ENCODE measurements at regions not wholly inside any gene's neighbourhood (a gene's known extent, or its start where the extent isn't known, plus 50 kb on each side); places are given as distances from the start of the nearest gene placed in this dataset.
"Not testable (repeated sequence)": the region's sequence is repeated elsewhere in the genome, so short reads cannot be mapped to it uniquely, and the experiment has no call there.

DNA sequence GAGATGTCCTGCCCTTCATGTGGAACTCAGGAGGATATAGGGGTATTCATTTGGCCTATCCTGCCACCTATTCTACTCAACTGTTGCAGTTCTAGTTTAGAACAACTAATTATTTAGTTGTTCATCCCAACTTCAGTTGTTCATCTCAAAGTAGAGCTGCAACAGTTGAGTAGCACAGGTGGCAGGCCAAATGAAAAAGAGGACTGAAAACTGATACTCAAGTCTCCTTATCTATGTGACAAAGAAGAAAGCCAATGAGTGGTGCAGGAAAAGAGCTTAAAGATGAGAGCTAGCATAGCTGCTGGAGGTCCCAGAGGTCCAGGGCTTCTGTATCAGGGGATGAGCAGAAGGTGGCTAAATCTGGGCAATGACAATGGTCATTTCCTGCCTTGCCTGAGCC, 148.9 kb upstream of the KITLG start:
- DNase-seq: no peak

DNA sequence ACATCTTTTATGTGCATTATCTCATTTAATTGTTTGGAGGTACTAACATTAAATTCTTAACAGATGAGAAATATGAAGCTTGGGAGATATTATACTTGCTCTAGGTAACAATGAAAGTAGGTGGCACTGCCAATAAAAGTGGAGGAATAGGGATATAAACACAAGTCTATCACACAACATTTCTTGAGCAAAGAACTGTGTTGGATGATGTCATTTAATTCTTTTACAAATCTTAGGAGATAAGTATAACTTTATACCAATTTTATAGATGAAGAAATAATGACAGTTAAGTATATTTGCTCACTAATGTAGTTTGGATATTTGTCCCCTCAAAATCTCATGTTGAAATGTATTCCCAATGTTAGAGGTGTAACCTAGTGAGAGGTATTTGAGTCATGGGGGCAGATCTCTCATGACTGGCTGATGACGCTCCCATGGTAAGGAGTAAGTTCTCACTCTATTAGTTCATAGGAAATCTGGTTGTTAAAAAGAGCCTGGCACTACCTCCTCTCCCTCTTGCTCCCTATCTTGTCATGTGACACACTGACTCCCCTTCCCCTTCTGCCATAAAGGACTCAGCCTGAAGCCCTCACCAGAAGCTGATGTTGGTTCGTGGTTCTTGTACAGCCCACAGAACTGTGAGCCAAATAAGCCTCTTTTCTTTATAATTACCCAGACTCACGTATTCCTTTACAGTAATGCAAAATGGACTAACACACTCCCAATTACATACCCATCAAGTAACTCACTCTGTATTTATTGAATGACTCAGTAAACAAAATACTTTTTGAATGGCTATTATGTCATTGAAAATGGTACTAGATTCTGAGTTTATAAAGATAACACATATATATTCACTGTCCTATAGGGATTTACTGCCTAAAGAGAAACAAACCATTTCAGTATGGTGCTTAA, 146.8 kb upstream of the KITLG start:
- DNase-seq: no peak

GRCh38 chr12:88725592-88726143, 145.4 kb upstream of the KITLG start:
- no peak for DNase-seq

GRCh38 chr12:88723219-88723618, 142.9 kb upstream of the KITLG start:
- DNase-seq: no peak

- DNase-seq: no peak
These were observed 140.7 kb upstream of the KITLG start for GRCh38 chr12:88720785-88721650.

GRCh38 chr12:88720231-88720630, 140.0 kb upstream of the KITLG start:
- DNase-seq: no peak

- DNase-seq: no peak
These were observed 136.9 kb upstream of the KITLG start for GRCh38 chr12:88717188-88717587.

DNA sequence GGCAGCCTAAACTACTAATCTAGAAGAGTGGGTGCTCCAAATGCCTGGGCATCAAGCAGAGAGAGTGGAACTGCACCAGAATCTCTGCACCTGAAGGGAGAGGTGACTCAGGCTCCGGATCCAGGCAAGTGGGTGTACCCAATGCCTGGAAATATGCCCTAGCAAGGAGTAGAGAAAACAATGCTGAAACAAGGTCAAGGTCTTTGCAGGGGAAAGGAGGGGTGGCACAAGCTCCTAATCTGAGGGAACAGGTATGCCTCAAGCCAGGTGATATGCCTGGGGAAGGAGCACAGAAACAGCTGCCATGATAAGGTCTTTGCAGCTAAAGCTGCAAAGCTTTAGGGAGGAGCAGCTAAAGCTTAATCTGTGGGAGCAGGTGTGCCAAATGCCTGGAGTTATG, 136.0 kb upstream of the KITLG start:
- no peak for DNase-seq

DNA sequence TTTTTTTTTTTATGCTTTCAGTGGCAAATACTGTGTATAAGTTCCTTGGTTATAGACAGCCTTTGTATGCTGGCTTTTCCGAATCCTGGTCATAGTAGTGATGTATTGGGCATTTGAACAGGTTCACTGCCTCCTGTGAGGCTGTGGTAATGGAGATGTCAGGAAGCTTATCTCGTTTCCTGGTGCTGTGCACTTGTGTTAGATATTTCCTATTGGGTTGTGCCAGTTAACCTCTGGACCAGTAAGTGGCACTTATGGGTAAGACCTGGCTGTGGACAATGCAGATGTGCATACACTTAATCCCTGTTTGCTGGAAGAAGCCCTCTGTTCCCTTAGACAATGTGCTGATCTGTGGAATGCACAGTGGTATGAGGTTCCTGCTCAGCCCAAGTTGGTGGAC, 135.4 kb upstream of the KITLG start:
- no peak for DNase-seq

DNA sequence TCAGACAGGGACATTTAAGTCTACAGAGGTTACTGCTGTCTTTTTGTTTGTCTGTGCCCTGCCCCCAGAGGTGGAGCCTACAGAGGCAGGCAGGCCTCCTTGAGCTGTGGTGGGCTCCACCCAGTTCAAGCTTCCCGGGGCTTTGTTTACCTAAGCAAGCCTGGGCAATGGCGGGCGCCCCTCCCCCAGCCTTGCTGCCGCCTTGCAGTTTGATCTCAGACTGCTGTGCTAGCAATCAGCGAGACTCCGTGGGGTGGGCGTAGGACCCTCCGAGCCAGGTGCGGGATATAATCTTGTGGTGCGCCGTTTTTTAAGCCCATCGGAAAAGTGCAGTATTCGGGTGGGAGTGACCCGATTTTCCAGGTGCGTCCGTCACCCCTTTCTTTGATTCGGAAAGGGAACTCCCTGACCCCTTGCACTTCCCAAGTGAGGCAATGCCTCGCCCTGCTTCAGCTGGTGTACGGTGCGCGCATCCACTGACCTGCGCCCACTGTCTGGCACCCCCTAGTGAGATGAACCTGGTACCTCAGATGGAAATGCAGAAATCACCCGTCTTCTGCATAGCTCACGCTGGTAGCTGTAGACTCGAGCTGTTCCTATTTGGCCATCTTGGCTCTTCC, 134.1 kb upstream of the KITLG start:
- not testable (repeated sequence) for DNase-seq

GRCh38 chr12:88707800-88708199, 127.5 kb upstream of the KITLG start:
- DNase-seq: no peak

DNA sequence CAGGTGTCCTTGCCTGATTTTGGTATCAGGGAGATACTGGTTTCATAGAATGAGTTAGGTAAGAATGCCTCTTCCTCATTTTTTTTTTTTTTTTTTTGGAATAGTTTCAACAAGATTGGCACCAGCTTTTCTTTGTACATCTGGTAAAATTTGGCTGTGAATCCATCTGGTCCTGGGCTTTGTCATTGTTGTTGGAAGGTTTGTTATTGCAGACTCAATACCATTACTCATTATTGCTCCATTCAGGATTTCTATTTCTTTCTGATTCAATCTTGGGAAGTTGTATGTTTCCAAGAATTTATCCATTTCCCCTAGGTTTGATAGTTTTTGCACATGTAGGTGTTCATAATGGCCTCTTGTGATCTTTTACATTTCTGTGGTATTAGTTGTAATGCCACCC, 126.0 kb upstream of the KITLG start:
- no peak for DNase-seq

- no peak for DNase-seq
These were observed 123.5 kb upstream of the KITLG start for GRCh38 chr12:88703790-88704189.

DNA sequence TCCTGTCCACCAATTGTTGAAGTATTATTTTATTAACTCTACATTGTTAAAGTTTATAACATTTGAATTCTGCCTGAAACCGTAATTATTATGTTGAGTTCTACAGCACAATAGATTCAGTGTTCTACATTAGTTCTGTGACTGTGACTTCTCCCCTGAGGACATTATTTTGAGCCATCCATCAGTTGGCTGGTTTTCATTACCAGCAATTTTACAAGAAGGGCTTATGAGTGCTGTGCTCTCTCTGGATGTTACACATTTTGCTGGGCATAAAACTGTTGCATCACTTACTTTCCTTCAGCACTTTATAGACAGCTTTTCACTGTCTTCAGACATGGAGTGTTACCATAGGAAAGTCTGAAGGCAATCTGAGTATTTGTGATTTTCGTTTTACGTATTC, 118.2 kb upstream of the KITLG start:
- no peak for DNase-seq

- DNase-seq: no peak
These were observed 113.7 kb upstream of the KITLG start for GRCh38 chr12:88693837-88694445.

DNA sequence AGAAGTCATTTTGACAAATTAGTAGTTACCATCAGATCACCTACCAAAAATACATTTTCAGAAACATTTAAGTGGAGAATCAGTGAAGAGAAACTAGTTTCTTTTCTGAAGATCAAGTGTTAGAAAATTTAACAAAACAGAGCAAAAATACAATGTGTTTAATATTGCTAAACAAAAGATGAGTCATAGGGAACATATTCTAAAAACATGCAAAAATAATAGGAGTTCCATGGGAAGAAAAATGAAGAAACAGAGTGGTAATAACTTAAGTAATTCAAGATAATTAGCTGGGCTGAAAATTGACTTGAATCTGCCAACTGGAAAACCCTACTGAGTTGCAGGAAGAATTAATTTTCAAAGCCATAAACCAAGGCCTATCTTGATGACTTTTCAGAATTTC, 111.5 kb upstream of the KITLG start:
- no peak for DNase-seq

DNA sequence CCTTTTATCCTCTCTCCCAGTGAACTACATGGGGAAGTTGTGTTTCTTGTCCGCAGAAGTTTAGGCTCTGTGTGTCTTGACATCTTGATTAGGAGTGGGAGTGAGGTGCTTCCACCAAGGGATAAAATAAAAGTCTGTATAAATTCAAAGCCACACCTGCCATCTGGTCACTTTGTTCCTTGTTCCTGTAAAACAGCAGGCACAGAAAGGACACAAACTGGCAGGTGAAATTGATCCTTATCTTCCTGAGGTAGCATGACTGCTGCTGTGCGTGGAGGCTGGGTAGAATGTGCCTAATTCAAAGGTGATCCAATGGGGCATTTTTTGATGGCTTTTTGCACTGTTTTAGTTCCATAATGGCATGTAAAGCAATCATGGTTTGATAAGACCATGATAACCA, 104.3 kb upstream of the KITLG start:
- DNase-seq: no peak

GRCh38 chr12:88684170-88684569, 103.9 kb upstream of the KITLG start:
- DNase-seq: no peak

DNA sequence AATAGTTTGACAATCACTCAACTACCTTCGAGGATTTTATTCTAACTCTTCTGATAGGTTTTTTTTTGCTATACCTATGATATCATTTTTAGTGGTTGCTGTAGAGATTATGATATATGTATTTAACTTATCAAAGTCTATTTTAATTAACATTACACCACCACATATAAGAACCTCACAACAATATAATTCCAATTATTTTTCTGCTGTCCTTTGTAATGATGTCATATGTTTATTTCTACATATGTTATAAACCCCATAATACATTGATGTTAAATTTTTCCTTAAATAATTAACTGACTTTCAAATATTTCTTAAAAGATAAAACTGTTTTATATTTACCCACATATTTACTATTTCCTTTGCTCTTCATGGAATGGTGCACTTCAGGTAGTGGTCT, 103.4 kb upstream of the KITLG start:
- DNase-seq: no peak

- no peak for DNase-seq
These were observed 101.0 kb upstream of the KITLG start for GRCh38 chr12:88681271-88681670.

- DNase-seq: no peak
These were observed 97.2 kb upstream of the KITLG start for GRCh38 chr12:88677464-88677863.

GRCh38 chr12:88667615-88668014, 87.3 kb upstream of the KITLG start:
- DNase-seq: not testable (repeated sequence)

DNA sequence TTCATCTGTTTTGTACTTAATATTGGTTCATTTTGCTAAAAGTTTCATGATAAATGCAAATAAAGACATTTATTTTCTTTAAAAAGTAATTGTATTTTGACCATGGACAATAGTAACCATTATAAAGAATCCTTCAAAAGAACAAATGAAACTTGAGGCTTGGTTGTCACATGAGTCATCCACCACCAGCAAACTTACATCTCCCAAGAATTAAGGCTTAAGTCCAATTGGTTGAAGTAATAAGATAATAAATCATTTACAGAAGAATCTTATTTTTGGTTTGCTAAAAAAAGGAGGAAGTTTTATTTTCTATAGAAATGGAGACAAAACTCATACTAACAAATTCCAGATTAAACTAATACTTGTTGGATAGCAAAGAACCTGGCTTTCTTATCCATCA, 84.8 kb upstream of the KITLG start:
- DNase-seq: no peak
